Esophagus muscularis mucosa (tissue), 4 donors: ENCODE measurements at regions not wholly inside any gene's neighbourhood (a gene's known extent, or its start where the extent isn't known, plus 50 kb on each side); places are given as distances from the start of the nearest gene placed in this dataset.

ENCODE experiments used
- DNase-seq: peaks from one replicate; pipeline ENCODE4 v3.0.0-alpha.2; 2017; ENCODE audit errors: extremely low spot score
- H3K27ac ChIP-seq, 4 donors: fragments of 200-600 bp; sonication (generic); replicated peaks in 1 of 4; 1 replicate in 3 of 4; 2 replicates in 1 of 4; pipeline ENCODE4 v1.5.1; 2016 to 2019; ENCODE audit warnings: mild to moderate bottlenecking in 1 of 4
- H3K27me3 ChIP-seq, 4 donors: fragments of 200-600 bp; sonication (generic); one replicate each; pipeline versions ENCODE4 v1.5.1 to v1.6.0; 2016 to 2019
- H3K36me3 ChIP-seq, 4 donors: fragments of 200-600 bp; sonication (generic); one replicate each; pipeline ENCODE4 v1.5.1; 2016 to 2019
- H3K4me1 ChIP-seq, 4 donors: fragments of 200-600 bp; sonication (generic); one replicate each; pipeline ENCODE4 v1.5.1; 2016 to 2019
- H3K4me3 ChIP-seq, 4 donors: fragments of 200-600 bp; sonication (generic); 1 replicate in 2 of 4; 2 replicates in 2 of 4; pipeline ENCODE4 v1.5.1; 2016 to 2019; ENCODE audit warnings: mild to moderate bottlenecking in 4 of 4, moderate library complexity in 1 of 4
- H3K9me3 ChIP-seq, 4 donors: fragments of 200-600 bp; sonication (generic); 1 replicate in 3 of 4; 2 replicates in 1 of 4; pipeline ENCODE4 v1.5.1; 2016 to 2019
- CTCF ChIP-seq, 3 experiments: fragments of 200-600 bp in 2 of 3; fragments of 450-650 bp in 1 of 3; sonication (generic) in 2 of 3; IDR thresholded peaks; one replicate each; pipeline ENCODE4 v1.5.1; 2017 to 2019; ENCODE audit warnings: antibody characterized with exemption in 3 of 3, mild to moderate bottlenecking in 2 of 3, moderate library complexity in 1 of 3
- EP300 ChIP-seq: sonication (generic); formaldehyde crosslinking; IDR thresholded peaks from one replicate; pipeline ENCODE4 v1.6.1; 2017; ENCODE audit warnings: antibody characterized with exemption
- POLR2A ChIP-seq: fragments of 450-650 bp; IDR thresholded peaks from one replicate; pipeline ENCODE4 v1.6.1; 2017; ENCODE audit warnings: antibody characterized with exemption, moderate library complexity, mild to moderate bottlenecking, low read depth
- POLR2AphosphoS5 ChIP-seq, 2 donors: sonication (generic); formaldehyde crosslinking; IDR thresholded peaks; one replicate each; pipeline ENCODE4 v1.6.1; 2017; ENCODE audit warnings: antibody characterized with exemption in 2 of 2
- WGBS: methylation state at CpG from one replicate; pipeline ENCODE4 v1.1.5; 2018; 5-methylcytosine and 5-hydroxymethylcytosine counted together
- intact Hi-C: fragments of 100-400 bp; cut with DNase I; formaldehyde crosslinking; loops from one replicate; pipeline ENCODE4 v1.15.1; 2023

- no peak overlapping the region for H3K27ac ChIP-seq
- intact Hi-C loops: no loop called here
- DNase-seq: no peak
- no peak overlapping the region for H3K4me3 ChIP-seq
- H3K27me3 ChIP-seq: no peaks in the 10 kb centered on the region
- 75% methylated on average over 3 of the region's 3 CpGs for WGBS
- H3K4me1 ChIP-seq: peaks cover 0 to 6% (median 0%) of the 10 kb centered on the region in 4 donors
- no peak for TF ChIP-seq POLR2A
- TF ChIP-seq POLR2AphosphoS5 (IDR thresholded peaks at IDR 0.05): no peak
- TF ChIP-seq CTCF (IDR thresholded peaks at IDR 0.05): no peak
- no peak for TF ChIP-seq EP300
- H3K9me3 ChIP-seq: no peaks in the 10 kb centered on the region
- H3K36me3 ChIP-seq: no peaks in the 10 kb centered on the region
Measured at GRCh38 chr2:156145976-156146375, 186.5 kb downstream of the NR4A2 start.

- Histone ChIP-seq H3K4me1 (peaks cover 0 to 6% (median 0%) of the 10 kb centered on the region in 4 donors), H3K4me3 (no peak overlapping the region), H3K27ac (no peak overlapping the region), H3K36me3 (no peaks in the 10 kb centered on the region), H3K9me3 (no peaks in the 10 kb centered on the region), H3K27me3 (no peaks in the 10 kb centered on the region)
- no peak for DNase-seq
- TF ChIP-seq CTCF (IDR thresholded peaks at IDR 0.05) (no peak), POLR2A (no peak), EP300 (no peak), POLR2AphosphoS5 (IDR thresholded peaks at IDR 0.05) (no peak)
- intact Hi-C loops: no loop called here
- WGBS: 76% methylated on average over 3 of the region's 3 CpGs
Measured at GRCh38 chr2:156145469-156145868, 187.1 kb downstream of the NR4A2 start.

DNA sequence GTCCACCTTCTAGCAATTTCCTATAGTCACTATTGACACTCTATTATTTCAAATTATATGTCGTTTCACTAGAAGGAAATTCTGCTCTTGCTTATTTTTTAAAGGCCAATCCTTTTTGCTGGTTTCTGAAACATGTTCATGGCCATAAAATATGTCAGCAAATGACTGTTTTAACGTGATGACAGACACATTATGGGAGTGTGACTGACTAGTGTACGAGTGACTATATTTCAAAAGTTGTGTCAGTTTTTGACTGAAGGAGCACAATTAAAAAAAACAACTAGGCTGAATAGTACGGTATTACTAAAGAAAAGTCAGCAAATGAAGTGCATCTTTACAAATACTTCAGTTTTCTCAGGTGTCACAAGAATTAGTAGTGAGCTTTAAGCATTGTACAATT lies 196.0 kb downstream of the NR4A2 start:
- H3K4me1 ChIP-seq: no peaks in the 10 kb centered on the region
- intact Hi-C loops: no loop called here
- no peaks in the 10 kb centered on the region for H3K27me3 ChIP-seq
- DNase-seq: no peak
- H3K36me3 ChIP-seq: no peaks in the 10 kb centered on the region
- no peak overlapping the region for H3K4me3 ChIP-seq
- no peaks in the 10 kb centered on the region for H3K9me3 ChIP-seq
- WGBS: 63% methylated on average over 4 of the region's 4 CpGs
- TF ChIP-seq POLR2AphosphoS5 (IDR thresholded peaks at IDR 0.05): no peak
- TF ChIP-seq EP300: no peak
- no peak for TF ChIP-seq CTCF (IDR thresholded peaks at IDR 0.05)
- TF ChIP-seq POLR2A: no peak
- H3K27ac ChIP-seq: no peak overlapping the region

GRCh38 chr2:156134887-156135286 lies 197.6 kb downstream of the NR4A2 start:
- TF ChIP-seq POLR2A (no peak), EP300 (no peak), CTCF (IDR thresholded peaks at IDR 0.05) (no peak), POLR2AphosphoS5 (IDR thresholded peaks at IDR 0.05) (no peak)
- Histone ChIP-seq H3K9me3 (no peaks in the 10 kb centered on the region), H3K36me3 (no peaks in the 10 kb centered on the region), H3K27ac (no peak overlapping the region), H3K4me1 (no peaks in the 10 kb centered on the region), H3K27me3 (no peaks in the 10 kb centered on the region), H3K4me3 (no peak overlapping the region)
- 83% methylated on average over 5 of the region's 5 CpGs for WGBS
- no peak for DNase-seq
- intact Hi-C loops: no loop called here

GRCh38 chr2:156132941-156133340 lies 199.6 kb downstream of the NR4A2 start:
- H3K27me3 ChIP-seq: no peaks in the 10 kb centered on the region
- H3K4me3 ChIP-seq: no peak overlapping the region
- H3K4me1 ChIP-seq: no peaks in the 10 kb centered on the region
- no peak for TF ChIP-seq POLR2AphosphoS5 (IDR thresholded peaks at IDR 0.05)
- TF ChIP-seq CTCF (IDR thresholded peaks at IDR 0.05): no peak
- no peak for TF ChIP-seq POLR2A
- TF ChIP-seq EP300: no peak
- intact Hi-C loops: no loop called here
- H3K9me3 ChIP-seq: no peaks in the 10 kb centered on the region
- WGBS: 71% methylated on average over 1 of the region's 1 CpG
- H3K27ac ChIP-seq: no peak overlapping the region
- no peak for DNase-seq
- H3K36me3 ChIP-seq: no peaks in the 10 kb centered on the region
